HG02840 (cell line): ENCODE measurements at regions not wholly inside any gene's neighbourhood (a gene's known extent, or its start where the extent isn't known, plus 50 kb on each side); places are given as distances from the start of the nearest gene placed in this dataset.

Source experiments
- ATAC-seq: cut with Tn5 transposase; IDR thresholded peaks from one replicate; pipeline ENCODE4 v1.9.1; 2021; ENCODE audit warnings: mild to moderate bottlenecking, moderate library complexity, moderate number of reproducible peaks; ENCODE audit not compliant: unreplicated experiment, low FRiP score

DNA sequence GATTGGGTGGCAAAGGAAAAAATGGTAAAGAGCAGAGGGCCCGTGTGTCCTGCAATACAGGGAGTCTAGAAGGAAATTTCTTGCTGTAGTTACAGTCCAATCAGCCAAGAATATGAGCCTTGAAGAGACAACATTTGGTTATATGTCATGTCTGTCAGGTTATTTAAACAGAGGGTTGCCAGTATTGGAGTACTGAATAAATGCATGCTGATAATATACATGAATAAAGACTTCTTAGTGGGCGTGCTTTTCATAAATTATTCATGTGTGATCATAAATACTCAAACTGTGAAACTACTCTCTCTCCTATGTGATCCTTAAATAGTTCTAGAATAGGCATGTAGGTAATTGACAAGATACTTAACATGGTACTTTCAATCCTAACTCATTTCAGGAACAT is 249.0 kb downstream of the CRPPA start:
- no peak for ATAC-seq

DNA sequence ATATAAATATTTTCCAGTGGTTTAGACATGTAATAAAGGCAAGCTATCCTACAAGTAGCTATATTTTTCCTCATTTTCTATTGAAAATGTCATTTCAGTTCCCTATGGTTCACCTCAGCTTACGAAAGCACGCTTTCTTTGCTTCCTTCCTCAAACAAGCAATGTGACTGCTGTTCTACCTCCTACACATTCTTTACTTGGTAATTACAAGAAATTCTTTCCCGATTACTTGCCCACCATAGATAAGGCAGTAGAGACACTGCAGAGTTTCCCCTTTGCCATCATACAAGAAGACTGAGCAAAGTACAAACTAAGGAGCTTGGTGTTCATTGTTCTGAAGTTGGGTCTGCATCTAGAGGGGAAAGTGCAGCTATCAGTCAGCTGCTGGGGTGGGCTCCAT is 249.4 kb downstream of the CRPPA start:
- no peak for ATAC-seq

DNA sequence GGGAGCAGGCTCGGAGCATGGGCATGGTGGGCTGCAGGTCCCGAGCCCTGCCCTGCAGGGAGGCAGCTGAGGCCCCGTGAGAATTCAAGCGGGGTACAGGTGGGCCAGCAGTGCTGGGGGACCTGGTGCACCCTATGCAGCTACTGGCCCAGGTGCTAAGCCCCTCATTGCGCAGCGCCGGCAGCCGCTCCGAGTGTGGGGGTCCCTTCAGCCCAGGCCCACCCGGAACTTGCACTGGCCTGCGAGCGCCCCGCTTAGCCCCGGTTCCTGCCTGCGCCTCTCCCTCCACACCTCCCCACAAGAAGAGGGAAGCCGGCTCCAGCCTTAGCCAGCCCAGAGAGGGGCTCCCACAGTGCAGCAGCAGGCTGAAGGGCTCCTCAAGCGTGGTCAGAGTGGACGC is 250.7 kb downstream of the CRPPA start:
- no peak for ATAC-seq

DNA sequence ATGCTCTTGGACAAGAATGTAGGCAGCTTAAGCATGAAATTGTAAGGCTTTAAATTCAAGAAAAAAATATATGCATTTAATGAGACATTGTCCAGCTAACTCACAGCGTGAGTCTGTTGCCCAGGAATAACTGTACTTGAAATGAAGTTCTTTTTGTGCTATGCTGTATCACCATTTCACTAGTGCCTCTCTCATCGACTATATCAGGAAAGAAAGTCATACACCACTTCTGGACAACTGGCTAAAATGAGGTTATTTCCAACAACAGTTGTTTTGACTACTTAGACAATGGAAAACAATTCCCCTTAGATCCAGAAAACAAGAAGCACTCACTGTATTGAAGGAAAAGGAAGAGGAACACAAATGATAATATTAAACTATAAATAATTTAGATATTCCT is 251.8 kb downstream of the CRPPA start:
- no peak for ATAC-seq

DNA sequence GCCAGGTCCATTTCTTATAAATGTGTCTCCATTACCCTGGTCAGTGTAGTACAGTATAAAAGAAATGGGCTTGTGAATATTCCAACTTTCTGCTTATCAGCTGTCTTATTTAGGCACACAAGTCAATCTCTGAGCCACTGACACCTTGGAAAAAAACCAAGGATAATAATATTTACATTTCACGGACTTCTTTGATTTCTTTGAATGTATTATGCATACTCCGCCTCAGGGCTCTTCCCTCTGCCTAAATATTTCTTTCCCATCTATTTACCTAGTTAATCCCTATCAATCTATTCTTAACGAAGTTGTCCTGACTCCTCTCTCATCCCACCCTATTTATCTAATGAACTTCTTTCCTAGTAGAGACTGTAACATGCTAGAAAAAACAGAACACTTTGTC is 253.8 kb downstream of the CRPPA start:
- ATAC-seq, result no peak

DNA sequence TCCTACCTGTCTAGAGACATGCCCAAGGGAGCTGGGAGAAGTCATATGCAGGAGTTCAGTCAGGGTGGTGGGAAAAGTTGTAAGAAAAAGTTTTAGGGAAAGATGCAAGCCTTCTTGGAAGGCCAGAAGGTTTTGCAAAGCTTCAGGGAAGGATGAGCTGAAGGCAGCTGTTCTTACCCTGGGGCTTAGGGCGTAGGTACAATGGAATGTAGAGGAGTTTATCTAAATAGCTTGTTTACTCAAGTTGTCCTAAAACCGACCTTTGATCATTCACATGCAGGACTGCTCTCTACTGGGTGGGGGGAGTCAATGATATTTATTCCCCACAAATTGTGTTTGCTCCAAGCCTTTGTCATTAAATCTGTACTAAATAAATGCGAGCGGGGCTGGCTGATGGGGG is 277.0 kb downstream of the CRPPA start:
- no peak for ATAC-seq

DNA sequence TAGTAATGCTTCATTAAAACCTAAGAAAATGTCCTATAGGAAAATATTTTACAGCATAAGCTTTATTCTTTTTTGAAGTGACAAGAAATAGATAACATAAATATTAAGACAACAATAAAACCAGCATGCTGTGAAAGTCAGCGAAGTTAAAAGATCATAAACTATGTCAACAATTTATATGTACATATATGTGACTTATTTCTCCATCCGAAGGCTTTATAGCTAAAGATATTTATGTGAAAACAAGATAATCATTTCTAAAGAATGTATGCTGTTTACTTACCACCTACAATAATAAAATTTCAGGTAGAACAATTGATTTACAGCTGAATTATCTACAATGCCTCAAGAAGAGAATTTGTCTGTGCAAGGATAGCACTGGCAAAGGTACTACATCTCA is 283.4 kb downstream of the CRPPA start:
- no peak for ATAC-seq

DNA sequence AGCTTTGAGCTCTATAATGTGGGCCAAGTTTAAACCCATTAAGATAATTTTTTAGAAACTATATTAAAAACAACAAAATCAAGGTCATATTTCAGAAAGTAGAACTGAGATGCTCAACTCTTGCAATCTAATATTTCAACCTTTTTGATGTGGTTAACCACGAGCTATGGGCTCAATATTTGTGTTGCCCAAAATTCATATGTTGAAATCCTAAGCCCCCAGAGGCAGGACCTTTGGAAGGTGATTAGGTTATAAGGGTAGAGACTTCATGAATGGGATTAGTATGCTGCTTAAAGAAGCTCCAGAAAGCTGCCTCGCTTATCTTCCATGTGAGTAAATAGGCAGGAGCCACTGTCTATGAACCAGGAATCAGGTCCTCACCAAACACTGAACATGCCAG is 284.4 kb downstream of the CRPPA start:
- ATAC-seq, result no peak

DNA sequence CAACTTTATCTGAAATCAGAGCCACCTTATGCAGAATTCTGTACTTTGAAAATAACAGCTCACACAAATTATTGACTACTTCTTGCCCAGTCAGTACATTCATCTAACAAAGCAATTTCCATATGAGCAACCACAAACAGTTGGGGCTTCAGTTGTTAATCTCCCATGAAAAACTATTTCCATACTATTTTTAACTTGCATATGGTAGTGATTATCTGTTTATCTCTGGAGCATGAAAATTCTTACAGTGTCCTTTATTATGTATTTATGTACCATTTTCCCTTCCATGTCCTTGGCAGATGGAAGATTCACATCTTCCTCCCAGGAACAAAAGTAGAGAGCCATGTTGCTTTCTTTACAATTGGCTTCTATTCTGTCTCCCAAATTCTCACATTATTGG is 285.7 kb downstream of the CRPPA start:
- ATAC-seq, result no peak

DNA sequence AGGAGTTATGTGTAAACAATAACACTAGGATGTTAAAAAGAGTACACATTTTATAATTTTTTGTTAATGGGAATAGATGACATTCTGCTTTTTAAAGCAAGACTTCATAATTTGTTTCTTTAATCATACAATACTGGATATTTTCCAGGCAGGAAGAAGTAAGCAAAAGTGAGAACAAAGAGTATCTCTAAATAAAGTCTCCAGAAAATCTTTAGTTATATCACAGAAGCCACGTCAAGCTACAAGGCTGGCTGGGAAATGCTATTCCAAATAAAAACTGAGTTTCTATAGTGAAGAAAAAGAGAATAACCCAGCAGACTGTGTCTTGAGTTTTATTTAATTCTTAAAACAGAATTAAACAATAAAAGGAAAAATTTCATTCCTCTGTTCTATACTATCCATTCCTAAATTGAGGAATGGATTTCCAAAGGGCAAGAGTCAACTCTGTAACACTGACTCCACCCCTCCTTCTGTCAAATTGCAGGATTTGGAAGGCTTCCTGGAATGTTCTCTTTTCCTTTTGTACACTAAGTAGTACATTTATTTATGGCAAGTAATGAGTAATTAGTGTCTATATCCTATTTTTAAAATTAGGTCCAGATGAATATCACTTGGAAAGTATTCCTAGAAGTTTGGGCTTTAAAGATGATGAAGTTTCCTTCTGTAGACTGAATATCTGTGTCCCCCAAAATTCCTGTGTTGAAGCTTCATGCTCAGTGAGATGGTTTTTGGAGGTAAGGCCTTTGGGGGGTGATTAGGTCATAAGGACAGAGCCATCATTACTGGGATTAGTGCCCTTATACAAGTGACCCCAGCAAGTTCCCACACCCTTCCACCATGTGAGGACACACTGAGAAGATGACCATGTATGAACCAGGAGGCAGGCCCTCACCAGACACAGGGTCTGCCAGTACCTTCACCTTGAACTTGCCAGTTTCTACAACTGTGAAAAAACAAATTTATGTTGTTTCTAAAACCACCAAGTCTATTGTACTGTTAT is 290.9 kb downstream of the CRPPA start:
- no peak for ATAC-seq

DNA sequence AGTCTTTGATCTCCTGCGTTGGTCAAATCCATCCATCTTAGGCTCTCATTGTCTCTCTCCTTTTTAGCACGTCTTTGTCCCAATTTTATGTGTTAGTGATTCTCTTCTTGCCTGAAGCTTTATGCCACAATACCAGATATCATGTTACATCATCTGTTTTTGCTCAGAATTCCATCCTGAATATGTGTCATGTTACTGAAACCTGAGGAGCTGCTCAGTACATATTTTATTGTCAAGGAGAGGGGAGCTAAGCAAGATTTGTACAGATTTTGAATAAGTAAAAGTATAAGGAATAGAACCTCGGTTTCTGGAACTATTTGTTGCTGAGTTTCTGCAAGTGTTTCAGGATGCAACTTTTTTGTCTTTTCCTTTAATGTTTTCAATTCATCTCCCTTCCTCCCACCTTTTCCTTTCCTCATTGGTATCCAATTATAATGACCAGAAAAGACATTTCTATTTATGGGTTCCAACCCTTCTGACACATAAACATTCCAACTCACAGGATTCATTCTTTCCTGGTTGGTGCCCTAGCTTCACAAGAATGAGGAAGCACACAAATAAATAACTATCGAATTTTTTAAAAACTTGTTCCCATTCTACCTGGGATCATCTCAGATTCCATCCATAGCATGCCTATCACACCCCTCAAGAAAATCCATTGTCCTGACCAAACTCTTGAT is 291.8 kb downstream of the CRPPA start:
- ATAC-seq, result no peak

DNA sequence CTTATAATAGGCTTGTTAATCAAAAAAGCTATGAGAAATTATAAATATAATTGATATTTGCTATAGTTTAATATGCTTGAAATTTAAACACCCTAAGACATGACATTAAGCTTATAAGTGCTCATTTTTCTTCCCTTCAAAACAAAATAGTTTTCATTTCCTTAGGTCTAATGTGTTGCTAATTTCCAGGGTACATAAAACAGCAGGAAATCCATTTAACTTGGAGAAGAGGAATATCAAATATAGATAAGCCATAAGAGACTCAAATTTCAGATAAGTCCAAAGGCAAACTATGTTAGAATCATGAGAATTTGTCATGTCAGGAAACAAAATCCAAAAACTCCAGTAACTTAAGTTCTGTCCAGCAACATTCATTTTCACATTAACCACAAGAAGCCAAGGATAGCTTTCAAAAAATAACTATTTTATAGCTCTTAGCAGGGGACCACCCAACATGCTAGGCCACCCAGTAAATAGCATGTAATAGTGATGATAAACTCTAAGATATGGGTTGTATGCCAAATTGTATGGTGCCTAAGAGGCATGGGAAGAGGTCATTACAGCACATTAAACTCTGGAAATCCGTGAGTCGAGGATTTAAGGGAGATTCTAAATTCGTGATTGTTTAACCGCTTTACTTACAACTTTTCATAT is 298.1 kb downstream of the CRPPA start:
- ATAC-seq, result no peak

DNA sequence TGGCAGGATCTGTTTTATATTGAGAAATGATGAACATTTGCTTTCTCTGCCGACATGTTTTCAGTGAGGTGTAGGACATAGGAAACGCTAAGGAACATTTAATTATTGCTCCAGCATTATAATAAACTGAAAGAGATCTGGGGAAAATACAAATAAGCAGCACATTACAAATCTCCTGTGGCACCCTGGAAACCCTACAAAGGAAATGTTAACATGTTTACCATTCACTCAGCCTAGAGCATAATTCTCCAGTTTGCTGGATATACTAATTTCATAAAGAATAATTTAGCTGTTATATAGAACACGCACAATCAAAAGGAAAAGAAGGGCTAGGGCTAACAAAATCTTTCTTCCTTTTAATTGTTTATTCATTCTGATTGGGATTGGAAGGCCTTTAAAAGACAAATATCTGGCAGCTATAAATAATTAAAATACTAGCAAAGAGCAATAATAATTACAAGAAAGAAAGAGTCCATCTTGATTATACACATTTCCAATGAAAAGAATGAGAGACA is 299.4 kb downstream of the CRPPA start:
- ATAC-seq, result no peak

DNA sequence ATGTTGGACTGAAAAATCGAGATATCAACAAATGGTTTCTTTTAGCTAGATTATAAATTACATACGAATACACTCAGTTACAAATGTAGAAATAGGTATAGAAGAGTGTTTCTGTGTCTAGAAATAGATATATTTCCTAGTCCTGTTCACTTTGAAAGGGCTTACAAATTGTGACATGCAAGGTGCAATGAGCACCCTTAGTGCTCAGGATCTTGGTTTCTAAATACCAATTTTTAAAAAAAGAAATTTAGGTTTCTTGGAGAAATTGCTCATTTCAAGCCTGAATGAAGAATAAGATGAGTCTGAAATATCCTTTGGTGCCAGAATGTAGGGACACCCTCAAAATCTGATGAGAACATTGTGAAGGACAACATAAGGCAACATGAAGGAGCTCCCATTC is 306.0 kb downstream of the CRPPA start:
- no peak for ATAC-seq

DNA sequence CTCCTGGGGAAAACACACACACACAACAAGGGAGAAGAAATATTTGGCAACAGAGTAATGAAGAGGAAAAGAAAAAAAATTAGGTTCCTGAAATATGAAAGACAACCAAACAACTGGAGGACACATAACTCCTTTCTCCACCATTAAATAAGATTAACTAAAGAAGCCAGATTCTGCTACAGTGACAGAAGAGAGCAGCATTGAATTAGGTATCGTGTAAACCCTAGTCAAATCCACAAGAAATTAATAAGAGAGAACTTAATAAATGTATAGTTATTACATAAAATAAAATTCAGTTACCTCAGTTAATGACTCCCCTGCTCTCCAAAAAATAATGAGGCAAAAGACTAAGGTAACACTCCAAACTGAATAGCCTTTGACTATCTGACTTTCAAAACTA is 306.7 kb downstream of the CRPPA start:
- ATAC-seq, result no peak

DNA sequence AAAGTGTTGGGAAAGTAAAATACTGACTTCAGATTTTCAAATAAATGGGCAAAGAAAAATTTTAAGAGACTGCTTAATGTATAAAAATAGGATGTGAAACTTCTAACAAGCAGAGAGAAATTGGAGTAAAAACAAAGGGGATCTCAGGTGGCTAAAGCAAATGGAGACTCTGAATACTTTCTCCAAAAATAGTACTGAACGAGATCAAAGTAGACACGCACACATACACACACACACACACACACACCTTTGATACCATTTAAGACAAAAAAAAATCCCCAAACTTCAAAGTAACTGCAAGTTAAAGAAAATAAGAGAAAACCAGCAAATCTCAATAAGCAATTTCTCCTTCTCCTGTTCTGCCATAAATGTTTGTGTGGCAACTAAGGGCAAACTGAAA is 307.3 kb downstream of the CRPPA start:
- no peak for ATAC-seq

DNA sequence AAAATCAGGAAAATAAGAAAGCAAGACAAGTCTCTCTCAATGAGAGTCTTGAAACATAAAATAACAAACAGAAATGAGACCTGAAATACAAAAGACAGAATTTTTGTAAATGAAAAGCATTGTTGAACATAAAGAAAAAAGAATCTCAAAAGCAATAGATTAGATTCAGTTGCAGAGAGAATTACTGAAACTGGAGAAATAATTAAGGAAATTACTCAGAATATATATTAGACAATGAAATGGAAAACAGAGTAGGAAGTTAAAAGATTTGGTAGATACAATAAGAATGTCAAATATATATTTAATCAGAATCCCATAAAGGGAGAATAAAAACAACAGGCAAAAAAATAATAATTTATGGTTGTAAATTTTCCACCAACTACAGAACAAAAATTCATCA is 308.3 kb downstream of the CRPPA start:
- no peak for ATAC-seq

DNA sequence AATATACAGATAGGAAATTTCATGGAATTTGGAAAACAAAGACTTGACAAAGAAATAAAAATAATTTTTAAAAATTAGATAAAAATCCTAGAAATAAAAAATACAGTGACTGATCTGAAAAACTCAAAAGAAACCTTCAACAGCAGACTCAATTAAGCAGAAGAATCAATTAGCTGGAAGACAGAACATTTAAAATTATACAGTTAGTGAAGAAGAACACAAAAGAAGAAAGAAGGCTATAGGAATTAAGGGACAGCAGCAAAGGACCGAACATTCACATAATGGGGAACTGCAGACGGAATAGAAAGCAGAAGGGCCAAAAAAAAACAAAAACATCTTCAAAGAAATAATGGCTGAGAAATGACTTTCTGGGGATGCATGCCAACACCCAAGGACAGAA is 314.5 kb downstream of the CRPPA start:
- ATAC-seq, result no peak

DNA sequence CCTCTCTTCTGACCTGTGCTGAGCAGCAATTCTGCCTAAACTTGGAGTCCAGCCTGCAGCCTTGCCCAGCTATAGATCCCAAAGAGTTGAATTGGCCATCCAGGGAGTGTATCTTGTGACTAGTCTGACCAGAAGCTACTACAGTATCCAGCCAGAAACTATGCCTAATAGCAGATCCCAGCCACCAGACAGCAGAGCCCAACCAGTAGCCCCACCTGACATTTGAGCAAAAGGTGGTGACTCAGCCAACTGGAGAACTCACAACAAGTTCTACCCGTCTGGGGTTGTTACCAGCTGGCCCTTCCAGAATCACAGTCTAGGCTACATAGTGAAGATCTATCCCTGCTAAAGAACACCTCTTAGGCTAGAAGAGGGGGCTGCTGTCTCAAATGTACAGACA is 315.0 kb downstream of the CRPPA start:
- ATAC-seq, result no peak

DNA sequence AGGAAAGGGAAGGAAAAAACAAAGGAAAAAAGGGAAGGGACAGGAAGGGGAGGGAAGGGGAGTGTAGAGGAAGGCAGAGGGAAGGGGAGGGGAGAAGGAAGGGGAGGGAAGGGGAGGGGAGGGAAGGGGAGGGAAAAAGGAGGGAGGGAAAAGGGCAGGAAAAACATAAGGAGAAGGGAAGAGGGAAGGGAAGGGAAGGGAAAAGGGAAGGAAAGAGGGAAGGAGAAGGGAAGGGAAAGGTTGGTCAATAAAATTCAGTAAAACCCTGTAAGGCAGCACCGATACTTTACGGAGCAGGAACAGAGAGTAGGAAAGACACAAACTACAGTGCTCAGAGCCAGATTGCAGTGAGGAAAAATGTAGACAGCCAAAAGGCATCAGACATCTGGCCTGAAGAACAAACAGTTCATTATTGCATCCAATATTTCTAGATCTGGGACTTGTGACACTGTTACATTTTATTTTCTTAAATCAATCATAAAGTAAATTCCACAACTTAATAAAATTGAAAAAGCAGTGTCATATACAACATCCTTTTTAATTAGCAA is 322.0 kb downstream of the CRPPA start:
- ATAC-seq, result no peak
